Testis (tissue), 2 donors: ENCODE measurements at regions not wholly inside any gene's neighbourhood (a gene's known extent, or its start where the extent isn't known, plus 50 kb on each side); places are given as distances from the start of the nearest gene placed in this dataset.
"Not testable (repeated sequence)": the region's sequence is repeated elsewhere in the genome, so short reads cannot be mapped to it uniquely, and the experiment has no call there.

Source experiments
- DNase-seq: peaks from one replicate; pipeline ENCODE4 v3.0.0-alpha.2; 2019
- H3K27ac ChIP-seq, 2 donors: fragments of 200-600 bp; sonication (generic); one replicate each; pipeline ENCODE4 v1.5.1; 2019
- H3K27me3 ChIP-seq: fragments of 200-600 bp; sonication (generic); one replicate; pipeline ENCODE4 v1.5.1; 2019
- H3K36me3 ChIP-seq: fragments of 200-600 bp; sonication (generic); one replicate; pipeline ENCODE4 v1.5.1; 2017; ENCODE audit warnings: low read depth; ENCODE audit errors: missing control alignments
- H3K4me1 ChIP-seq: fragments of 200-600 bp; sonication (generic); one replicate; pipeline ENCODE4 v1.5.1; 2019
- H3K4me3 ChIP-seq, 2 donors: fragments of 200-600 bp; sonication (generic); one replicate each; pipeline ENCODE4 v1.5.1; 2017 to 2019
- H3K9me3 ChIP-seq: fragments of 200-600 bp; sonication (generic); one replicate; pipeline ENCODE4 v1.5.1; 2017
- POLR2A ChIP-seq: fragments of 450-650 bp; IDR thresholded peaks from one replicate; pipeline ENCODE4 v1.6.1; 2017; ENCODE audit warnings: antibody characterized with exemption, mild to moderate bottlenecking, moderate library complexity
- WGBS, 2 donors: methylation state at CpG; one replicate each; pipeline ENCODE4 v1.1.5; 2018; 5-methylcytosine and 5-hydroxymethylcytosine counted together
- intact Hi-C: fragments of 100-400 bp; cut with DNase I; formaldehyde crosslinking; loops from one replicate; pipeline ENCODE4 v1.15.1; 2023; ENCODE audit warnings: low total_unique reads
- TF ChIP-seq, protein P1 (sequence below), 3 experiments: fragments of 450-650 bp in 2 of 3; fragments of 200-600 bp in 1 of 3; sonication (generic) in 1 of 3; IDR thresholded peaks; one replicate each; pipeline ENCODE4 v1.5.1; 2016 to 2019; ENCODE audit warnings: antibody characterized with exemption in 3 of 3, mild to moderate bottlenecking in 2 of 3, moderate library complexity in 1 of 3

DNA sequence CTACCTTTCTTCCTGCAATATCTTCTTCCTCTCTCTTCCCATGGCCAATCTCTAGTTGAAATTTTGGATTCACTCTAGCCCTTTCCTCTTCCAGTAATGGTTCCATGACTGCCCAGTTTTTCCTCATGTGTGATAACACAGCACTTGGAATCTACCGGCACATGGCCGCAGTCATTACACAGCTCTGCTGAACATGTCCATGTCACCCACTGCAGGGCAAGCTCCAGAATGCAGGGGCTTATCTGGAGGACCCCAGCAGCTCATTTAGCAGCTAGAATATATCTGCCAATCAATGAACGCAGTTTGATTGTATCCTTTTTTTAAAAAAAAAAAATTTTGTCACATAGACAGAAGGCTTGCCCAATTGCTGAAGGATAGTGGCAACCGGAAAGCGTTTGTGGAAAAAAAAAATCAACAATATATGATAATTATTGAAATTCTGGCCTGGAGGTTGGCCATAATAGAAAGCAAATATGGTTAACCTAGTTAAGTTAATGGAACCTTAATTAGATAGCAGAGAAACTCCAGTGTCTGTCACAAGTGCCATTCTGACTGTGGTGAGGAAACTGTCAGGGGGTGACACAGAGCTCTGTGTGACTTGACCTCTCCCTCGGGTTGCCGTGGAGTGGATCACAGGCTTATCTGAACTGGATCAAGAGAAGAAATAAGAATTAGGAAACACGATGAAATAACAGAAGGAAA is 426.7 kb downstream of the LIG4 start:
- H3K36me3 ChIP-seq, result no peaks in the 10 kb centered on the region
- H3K4me3 ChIP-seq, result no peak overlapping the region
- no peak overlapping the region for H3K27ac ChIP-seq
- H3K4me1 ChIP-seq, result no peaks in the 10 kb centered on the region
- intact Hi-C loops, result no loop called here
- DNase-seq, result no peak
- no peaks in the 10 kb centered on the region for H3K9me3 ChIP-seq
- H3K27me3 ChIP-seq, result no peaks in the 10 kb centered on the region
- TF ChIP-seq, protein P1, sequence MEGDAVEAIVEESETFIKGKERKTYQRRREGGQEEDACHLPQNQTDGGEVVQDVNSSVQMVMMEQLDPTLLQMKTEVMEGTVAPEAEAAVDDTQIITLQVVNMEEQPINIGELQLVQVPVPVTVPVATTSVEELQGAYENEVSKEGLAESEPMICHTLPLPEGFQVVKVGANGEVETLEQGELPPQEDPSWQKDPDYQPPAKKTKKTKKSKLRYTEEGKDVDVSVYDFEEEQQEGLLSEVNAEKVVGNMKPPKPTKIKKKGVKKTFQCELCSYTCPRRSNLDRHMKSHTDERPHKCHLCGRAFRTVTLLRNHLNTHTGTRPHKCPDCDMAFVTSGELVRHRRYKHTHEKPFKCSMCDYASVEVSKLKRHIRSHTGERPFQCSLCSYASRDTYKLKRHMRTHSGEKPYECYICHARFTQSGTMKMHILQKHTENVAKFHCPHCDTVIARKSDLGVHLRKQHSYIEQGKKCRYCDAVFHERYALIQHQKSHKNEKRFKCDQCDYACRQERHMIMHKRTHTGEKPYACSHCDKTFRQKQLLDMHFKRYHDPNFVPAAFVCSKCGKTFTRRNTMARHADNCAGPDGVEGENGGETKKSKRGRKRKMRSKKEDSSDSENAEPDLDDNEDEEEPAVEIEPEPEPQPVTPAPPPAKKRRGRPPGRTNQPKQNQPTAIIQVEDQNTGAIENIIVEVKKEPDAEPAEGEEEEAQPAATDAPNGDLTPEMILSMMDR (IDR thresholded peaks at IDR 0.05), result no peak
- no peak for TF ChIP-seq POLR2A
- 79 to 86% methylated on average over 8 of the region's 8 CpGs for WGBS, 2 donors

DNA sequence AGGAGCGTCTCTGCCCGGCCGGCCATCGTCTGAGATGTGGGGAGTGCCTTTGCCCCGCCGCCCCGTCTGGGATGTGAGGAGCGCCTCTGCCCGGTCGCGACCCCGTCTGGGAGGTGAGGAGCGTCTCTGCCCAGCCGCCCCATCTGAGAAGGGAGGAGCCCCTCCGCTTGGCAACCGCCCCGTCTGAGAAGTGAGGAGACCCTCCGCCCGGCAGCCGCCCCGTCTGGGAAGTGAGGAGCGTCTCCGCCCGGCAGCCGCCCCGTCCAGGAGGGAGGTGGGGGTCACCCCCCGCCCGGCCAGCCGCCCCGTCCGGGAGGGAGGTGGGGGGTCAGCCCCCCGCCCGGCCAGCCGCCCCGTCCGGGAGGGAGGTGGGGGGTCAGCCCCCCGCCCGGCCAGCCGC is 432.7 kb downstream of the LIG4 start:
- DNase-seq, H3K4me1 ChIP-seq, H3K9me3 ChIP-seq, H3K4me3 ChIP-seq, H3K27me3 ChIP-seq, intact Hi-C loops, H3K27ac ChIP-seq, H3K36me3 ChIP-seq: not testable (repeated sequence)
- WGBS, 2 donors, result 98% methylated on average over 24 of the region's 39 CpGs; no CpG with 5 or more reads in 1 of the 2 donors

DNA sequence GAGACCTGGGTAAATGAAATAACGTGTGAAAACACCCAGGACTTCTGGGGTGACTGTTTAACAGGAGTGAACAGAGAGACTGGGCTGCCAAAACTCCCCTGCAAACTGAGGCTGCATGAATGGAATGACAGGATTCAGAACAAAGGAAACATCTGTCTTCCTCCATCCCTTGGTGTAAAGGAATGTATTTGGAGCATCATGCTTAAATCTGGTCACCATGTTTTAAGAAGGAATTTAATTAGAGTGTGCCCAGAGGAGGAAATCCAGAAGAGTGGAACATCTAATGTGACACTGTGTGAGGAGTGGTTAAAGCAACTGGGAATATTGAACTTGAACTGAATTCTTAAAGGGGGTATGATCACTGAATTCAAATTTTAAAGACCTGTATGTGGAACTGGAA is 437.2 kb downstream of the LIG4 start:
- WGBS, 2 donors, result 71 to 84% methylated on average over 1 of the region's 1 CpG
- intact Hi-C loops, result no loop called here
- DNase-seq, result no peak
- TF ChIP-seq POLR2A, result no peak
- TF ChIP-seq, protein P1 (IDR thresholded peaks at IDR 0.05), result no peak
- Histone ChIP-seq H3K36me3 (no peaks in the 10 kb centered on the region), H3K27me3 (no peaks in the 10 kb centered on the region), H3K4me3 (no peak overlapping the region), H3K27ac (no peak overlapping the region), H3K9me3 (no peaks in the 10 kb centered on the region), H3K4me1 (no peaks in the 10 kb centered on the region)

DNA sequence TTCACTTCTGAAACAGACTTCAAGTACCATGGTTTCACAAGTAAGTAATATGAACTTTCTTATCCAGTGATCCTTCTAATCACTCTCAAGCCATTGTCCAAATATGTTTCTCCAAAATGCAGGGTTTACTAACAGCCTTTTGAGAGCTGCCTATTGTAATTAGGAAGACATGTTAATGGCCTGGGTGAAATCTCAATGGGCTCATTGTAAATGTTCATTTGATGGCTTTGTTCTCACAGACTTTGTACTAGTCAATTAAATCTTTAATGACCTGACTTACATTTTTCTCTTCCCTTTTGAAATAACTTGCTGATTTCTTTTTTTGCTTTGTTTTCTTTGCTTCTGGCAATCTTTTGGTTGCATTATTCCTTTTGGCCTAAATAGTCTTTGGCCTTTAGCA is 444.8 kb downstream of the LIG4 start:
- H3K27me3 ChIP-seq, result no peaks in the 10 kb centered on the region
- H3K4me1 ChIP-seq, result no peaks in the 10 kb centered on the region
- H3K27ac ChIP-seq, result no peak overlapping the region
- no peaks in the 10 kb centered on the region for H3K36me3 ChIP-seq
- intact Hi-C loops, result no loop called here
- no peaks in the 10 kb centered on the region for H3K9me3 ChIP-seq
- DNase-seq, result no peak
- TF ChIP-seq, protein P1 (IDR thresholded peaks at IDR 0.05), result no peak
- no peak for TF ChIP-seq POLR2A
- H3K4me3 ChIP-seq, result no peak overlapping the region

DNA sequence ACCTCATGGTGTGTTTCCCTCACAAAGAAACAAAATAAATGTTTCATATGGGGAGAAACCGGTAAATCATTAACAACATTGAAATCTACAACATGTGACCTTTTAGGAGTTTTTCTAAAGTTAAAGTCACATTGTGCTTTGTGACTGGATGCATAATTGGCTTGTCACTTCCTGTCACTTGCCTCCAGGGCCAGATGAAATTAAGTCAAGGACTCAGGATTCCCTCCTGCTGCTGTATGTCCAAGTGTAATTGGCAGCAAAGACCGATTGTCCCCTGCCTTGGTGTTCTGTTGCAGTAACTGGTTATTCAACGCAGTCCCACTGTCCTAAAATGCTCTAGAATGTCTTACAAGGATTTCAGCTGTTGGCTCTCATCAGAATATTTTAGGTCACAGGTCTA is 448.2 kb downstream of the LIG4 start:
- DNase-seq, result no peak
- no peaks in the 10 kb centered on the region for H3K9me3 ChIP-seq
- H3K4me3 ChIP-seq, result no peak overlapping the region
- TF ChIP-seq, protein P1 (IDR thresholded peaks at IDR 0.05), result no peak
- no peak for TF ChIP-seq POLR2A
- no peaks in the 10 kb centered on the region for H3K27me3 ChIP-seq
- H3K4me1 ChIP-seq, result no peaks in the 10 kb centered on the region
- 77 to 80% methylated on average over 3 of the region's 3 CpGs for whole genome bisulfite sequencing, 2 donors
- H3K27ac ChIP-seq, result no peak overlapping the region
- intact Hi-C loops, result no loop called here
- H3K36me3 ChIP-seq, result no peaks in the 10 kb centered on the region
